SK-N-SH treated with all-trans-retinoic acid at 6 μM for 48 hours (cell line): ENCODE measurements at regions not wholly inside any gene's neighbourhood (a gene's known extent, or its start where the extent isn't known, plus 50 kb on each side); places are given as distances from the start of the nearest gene placed in this dataset.

ENCODE experiments used
- BACH2 ChIP-seq: fragments of 250-450 bp; sonication (Bioruptor Pico); IDR thresholded peaks from 2 replicates; pipeline ENCODE4 v1.9.0; 2021; ENCODE audit warnings: mild to moderate bottlenecking, borderline replicate concordance
- CSDC2 ChIP-seq: fragments of 250-450 bp; sonication (Bioruptor Pico); IDR thresholded peaks from 2 replicates; pipeline ENCODE4 v1.5.0; 2020; ENCODE audit warnings: mild to moderate bottlenecking, moderate library complexity
- RARB ChIP-seq: fragments of 250-450 bp; sonication (Bioruptor Pico); IDR thresholded peaks from 2 replicates; pipeline ENCODE4 v1.8.0; 2021; ENCODE audit warnings: mild to moderate bottlenecking, moderate library complexity
- TCF4 ChIP-seq: fragments of 250-450 bp; sonication (Bioruptor Pico); IDR thresholded peaks from 2 replicates; pipeline ENCODE4 v1.8.0; 2021; ENCODE audit warnings: mild to moderate bottlenecking, moderate library complexity, borderline replicate concordance
- TOX ChIP-seq: fragments of 250-450 bp; sonication (Bioruptor Pico); IDR thresholded peaks from 2 replicates; pipeline ENCODE4 v1.8.0; 2021; ENCODE audit warnings: mild to moderate bottlenecking, moderate library complexity, borderline replicate concordance
- ZC3H10 ChIP-seq: fragments of 250-450 bp; sonication (Bioruptor Pico); IDR thresholded peaks from 2 replicates; pipeline ENCODE4 v1.5.1; 2021; ENCODE audit warnings: mild to moderate bottlenecking, moderate library complexity
- ZFP30 ChIP-seq: fragments of 450-650 bp; formaldehyde crosslinking; IDR thresholded peaks from 2 replicates; pipeline ENCODE4 v1.5.0; 2022; ENCODE audit warnings: mild to moderate bottlenecking, moderate library complexity
- ZNF8 ChIP-seq: fragments of 450-650 bp; formaldehyde crosslinking; IDR thresholded peaks from 2 replicates; pipeline ENCODE4 v1.5.0; 2020; ENCODE audit warnings: mild to moderate bottlenecking, moderate library complexity
- TF ChIP-seq, protein P1 (sequence below): fragments of 250-450 bp; sonication (Bioruptor Pico); IDR thresholded peaks from 2 replicates; pipeline ENCODE4 v1.5.1; 2021; ENCODE audit warnings: mild to moderate bottlenecking, moderate library complexity

- TF ChIP-seq BACH2 (CRISPR knock-in tag) (no peak), TCF4 (CRISPR knock-in tag) (no peak), CSDC2 (CRISPR knock-in tag) (no peak), ZFP30 (CRISPR knock-in tag) (no peak), TOX (CRISPR knock-in tag) (no peak), ZNF8 (CRISPR knock-in tag) (no peak), RARB (CRISPR knock-in tag) (no peak), ZC3H10 (CRISPR knock-in tag) (no peak)
- TF ChIP-seq, protein P1, sequence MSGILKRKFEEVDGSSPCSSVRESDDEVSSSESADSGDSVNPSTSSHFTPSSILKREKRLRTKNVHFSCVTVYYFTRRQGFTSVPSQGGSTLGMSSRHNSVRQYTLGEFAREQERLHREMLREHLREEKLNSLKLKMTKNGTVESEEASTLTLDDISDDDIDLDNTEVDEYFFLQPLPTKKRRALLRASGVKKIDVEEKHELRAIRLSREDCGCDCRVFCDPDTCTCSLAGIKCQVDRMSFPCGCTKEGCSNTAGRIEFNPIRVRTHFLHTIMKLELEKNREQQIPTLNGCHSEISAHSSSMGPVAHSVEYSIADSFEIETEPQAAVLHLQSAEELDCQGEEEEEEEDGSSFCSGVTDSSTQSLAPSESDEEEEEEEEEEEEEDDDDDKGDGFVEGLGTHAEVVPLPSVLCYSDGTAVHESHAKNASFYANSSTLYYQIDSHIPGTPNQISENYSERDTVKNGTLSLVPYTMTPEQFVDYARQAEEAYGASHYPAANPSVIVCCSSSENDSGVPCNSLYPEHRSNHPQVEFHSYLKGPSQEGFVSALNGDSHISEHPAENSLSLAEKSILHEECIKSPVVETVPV = no peak
Observed at GRCh38 chr2:43085505-43085904, 140.9 kb downstream of the ZFP36L2 start.
